ENCODE measurements at regions not wholly inside any gene's neighbourhood (a gene's known extent, or its start where the extent isn't known, plus 50 kb on each side); places are given as distances from the start of the nearest gene placed in this dataset.

DNA sequence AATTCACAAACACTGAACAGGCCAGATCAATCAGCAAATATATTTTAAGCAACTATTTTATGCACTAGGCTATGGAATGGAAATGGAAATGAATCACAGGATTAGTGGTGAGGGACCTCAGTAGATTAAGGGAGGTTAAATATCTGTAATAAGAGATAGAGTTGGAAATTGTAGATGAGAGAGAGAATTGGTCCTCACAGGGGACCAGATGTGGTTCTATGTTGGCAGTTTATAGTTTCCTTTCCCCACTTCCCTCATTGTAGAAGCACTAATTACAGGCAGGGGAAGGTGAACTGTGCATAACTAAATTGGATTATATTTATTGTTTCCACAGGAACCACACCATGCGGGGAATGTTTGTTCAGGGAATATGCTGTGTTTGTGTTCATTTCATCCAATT, 496.2 kb downstream of the ARHGEF28 start:
- DNase-seq (ENCODE audit: extremely low read depth, low read depth), result no peak
- TF ChIP-seq CTCF (IDR thresholded peaks at IDR 0.05; ENCODE audit: low read depth, low read length), result no peak

GRCh38 chr5:74120585-74120984, 494.6 kb downstream of the ARHGEF28 start:
- DNase-seq (ENCODE audit: extremely low read depth, low read depth), result no peak
- no peak for TF ChIP-seq CTCF (IDR thresholded peaks at IDR 0.05; ENCODE audit: low read depth, low read length)

- DNase-seq (ENCODE audit: extremely low read depth, low read depth), result no peak
- TF ChIP-seq CTCF (IDR thresholded peaks at IDR 0.05; ENCODE audit: low read depth, low read length), result no peak
Measured at GRCh38 chr5:74118071-74118470, 492.1 kb downstream of the ARHGEF28 start.

DNA sequence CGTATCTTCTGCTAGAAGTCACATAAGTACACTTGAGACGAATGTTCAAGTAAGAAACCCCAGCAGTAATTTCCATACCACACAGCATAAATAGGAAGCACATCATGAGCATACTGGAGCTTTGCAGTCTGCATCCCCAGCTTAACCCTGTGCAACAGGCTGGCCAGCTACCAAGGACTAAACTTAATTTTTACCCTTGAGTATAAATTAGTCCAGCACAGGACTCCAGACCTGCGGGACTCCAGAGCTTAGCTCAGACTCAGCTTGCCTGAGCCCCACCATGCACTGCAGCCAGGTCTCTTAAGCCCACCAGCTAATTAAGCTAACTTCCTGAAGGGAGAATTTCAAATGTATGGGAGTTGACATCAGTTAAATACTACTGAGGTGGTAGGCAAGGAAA, 491.0 kb downstream of the ARHGEF28 start:
- no peak for TF ChIP-seq CTCF (IDR thresholded peaks at IDR 0.05; ENCODE audit: low read depth, low read length)
- DNase-seq (ENCODE audit: extremely low read depth, low read depth), result no peak

GRCh38 chr5:74116266-74116665, 490.3 kb downstream of the ARHGEF28 start:
- TF ChIP-seq CTCF (IDR thresholded peaks at IDR 0.05; ENCODE audit: low read depth, low read length), result no peak
- DNase-seq (ENCODE audit: extremely low read depth, low read depth), result no peak

- no peak for DNase-seq (ENCODE audit: extremely low read depth, low read depth)
Measured at GRCh38 chr5:74113927-74114326, 487.9 kb downstream of the ARHGEF28 start.

DNA sequence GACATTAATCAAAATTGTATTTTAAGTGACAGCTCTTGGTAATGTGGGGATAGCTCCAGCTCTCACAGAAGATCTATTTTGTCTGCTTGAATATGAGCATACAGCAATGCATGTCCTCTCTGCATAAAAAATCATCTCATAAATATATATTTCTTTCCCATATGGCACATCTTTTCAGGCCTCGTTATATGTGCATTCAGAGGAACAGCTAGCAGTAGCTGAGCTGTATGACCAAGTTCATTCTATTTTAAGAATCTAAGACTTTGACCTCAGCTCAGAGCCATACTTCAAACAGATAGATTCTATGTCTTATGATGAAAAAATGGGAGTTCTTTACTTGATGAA, 487.2 kb downstream of the ARHGEF28 start:
- no peak for TF ChIP-seq CTCF (IDR thresholded peaks at IDR 0.05; ENCODE audit: low read depth, low read length)
- DNase-seq (ENCODE audit: extremely low read depth, low read depth), result no peak

More at GRCh38 chr5:74113927-74114326, 487.9 kb downstream of the ARHGEF28 start:
- no peak for TF ChIP-seq CTCF (IDR thresholded peaks at IDR 0.05; ENCODE audit: low read depth, low read length)

Measured in AG09319 (cell line).